WTC11 (cell line): ENCODE measurements at regions not wholly inside any gene's neighbourhood (a gene's known extent, or its start where the extent isn't known, plus 50 kb on each side); places are given as distances from the start of the nearest gene placed in this dataset.

Experiments used
- CTCF ChIP-seq: fragments of 200-600 bp; IDR thresholded peaks from 2 replicates; pipeline ENCODE4 v1.8.0; 2022; ENCODE audit warnings: antibody characterized with exemption
- ETV6 ChIP-seq: sonication (generic); formaldehyde crosslinking; IDR thresholded peaks from 2 replicates; pipeline ENCODE4 v1.8.1; 2022; ENCODE audit warnings: mild to moderate bottlenecking, missing genetic modification reagents
- FOXK1 ChIP-seq: sonication (generic); formaldehyde crosslinking; IDR thresholded peaks from 2 replicates; pipeline ENCODE4 v1.8.0; 2022; ENCODE audit warnings: mild to moderate bottlenecking, moderate library complexity, missing genetic modification reagents

DNA sequence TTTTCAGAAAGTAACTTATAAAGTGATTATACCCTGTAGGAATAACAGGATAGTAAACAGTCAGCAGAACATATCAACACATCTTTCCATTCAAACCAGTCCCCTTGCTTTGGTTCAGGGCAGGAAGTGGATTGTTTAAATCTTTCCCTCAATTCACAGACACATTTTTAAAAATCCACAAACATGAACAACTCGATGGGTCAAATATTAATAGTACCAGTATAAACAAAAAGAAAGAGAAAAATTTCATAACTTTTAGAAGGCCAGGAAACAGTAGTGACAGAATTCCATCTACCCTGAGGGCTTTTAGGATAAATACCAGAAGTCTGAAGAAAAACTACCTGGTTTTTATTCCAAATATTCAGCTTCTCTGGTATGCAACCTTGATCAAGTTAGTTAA is 1072.8 kb upstream of the PABPC4L start:
- TF ChIP-seq FOXK1 (CRISPR knock-in tag) (no peak), CTCF (no peak), ETV6 (CRISPR knock-in tag) (no peak)
